ENCODE measurements at regions not wholly inside any gene's neighbourhood (a gene's known extent, or its start where the extent isn't known, plus 50 kb on each side); places are given as distances from the start of the nearest gene placed in this dataset.

DNA sequence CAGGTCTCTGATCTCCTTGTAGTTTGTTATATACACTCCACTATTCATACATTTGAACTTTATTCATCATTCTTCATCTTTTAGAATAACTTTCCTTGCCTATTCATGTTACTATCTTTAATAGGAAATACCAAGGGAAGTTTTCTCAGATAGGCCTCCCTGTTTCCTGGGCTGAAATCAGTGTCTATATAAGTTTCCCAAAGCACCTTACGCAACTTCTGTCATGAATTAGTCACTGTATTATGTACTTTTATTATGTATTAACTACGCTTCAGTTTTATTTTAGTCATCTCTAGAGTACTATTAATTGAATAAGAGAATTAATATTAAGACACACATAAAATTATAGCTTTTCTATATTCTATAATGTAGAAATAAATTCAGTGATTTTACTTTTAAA, 1481.5 kb downstream of the OTOL1 start (continued):
- TF ChIP-seq, protein P1, sequence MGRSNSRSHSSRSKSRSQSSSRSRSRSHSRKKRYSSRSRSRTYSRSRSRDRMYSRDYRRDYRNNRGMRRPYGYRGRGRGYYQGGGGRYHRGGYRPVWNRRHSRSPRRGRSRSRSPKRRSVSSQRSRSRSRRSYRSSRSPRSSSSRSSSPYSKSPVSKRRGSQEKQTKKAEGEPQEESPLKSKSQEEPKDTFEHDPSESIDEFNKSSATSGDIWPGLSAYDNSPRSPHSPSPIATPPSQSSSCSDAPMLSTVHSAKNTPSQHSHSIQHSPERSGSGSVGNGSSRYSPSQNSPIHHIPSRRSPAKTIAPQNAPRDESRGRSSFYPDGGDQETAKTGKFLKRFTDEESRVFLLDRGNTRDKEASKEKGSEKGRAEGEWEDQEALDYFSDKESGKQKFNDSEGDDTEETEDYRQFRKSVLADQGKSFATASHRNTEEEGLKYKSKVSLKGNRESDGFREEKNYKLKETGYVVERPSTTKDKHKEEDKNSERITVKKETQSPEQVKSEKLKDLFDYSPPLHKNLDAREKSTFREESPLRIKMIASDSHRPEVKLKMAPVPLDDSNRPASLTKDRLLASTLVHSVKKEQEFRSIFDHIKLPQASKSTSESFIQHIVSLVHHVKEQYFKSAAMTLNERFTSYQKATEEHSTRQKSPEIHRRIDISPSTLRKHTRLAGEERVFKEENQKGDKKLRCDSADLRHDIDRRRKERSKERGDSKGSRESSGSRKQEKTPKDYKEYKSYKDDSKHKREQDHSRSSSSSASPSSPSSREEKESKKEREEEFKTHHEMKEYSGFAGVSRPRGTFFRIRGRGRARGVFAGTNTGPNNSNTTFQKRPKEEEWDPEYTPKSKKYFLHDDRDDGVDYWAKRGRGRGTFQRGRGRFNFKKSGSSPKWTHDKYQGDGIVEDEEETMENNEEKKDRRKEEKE (IDR thresholded peaks at IDR 0.05): no peak
- TF ChIP-seq, protein P2, sequence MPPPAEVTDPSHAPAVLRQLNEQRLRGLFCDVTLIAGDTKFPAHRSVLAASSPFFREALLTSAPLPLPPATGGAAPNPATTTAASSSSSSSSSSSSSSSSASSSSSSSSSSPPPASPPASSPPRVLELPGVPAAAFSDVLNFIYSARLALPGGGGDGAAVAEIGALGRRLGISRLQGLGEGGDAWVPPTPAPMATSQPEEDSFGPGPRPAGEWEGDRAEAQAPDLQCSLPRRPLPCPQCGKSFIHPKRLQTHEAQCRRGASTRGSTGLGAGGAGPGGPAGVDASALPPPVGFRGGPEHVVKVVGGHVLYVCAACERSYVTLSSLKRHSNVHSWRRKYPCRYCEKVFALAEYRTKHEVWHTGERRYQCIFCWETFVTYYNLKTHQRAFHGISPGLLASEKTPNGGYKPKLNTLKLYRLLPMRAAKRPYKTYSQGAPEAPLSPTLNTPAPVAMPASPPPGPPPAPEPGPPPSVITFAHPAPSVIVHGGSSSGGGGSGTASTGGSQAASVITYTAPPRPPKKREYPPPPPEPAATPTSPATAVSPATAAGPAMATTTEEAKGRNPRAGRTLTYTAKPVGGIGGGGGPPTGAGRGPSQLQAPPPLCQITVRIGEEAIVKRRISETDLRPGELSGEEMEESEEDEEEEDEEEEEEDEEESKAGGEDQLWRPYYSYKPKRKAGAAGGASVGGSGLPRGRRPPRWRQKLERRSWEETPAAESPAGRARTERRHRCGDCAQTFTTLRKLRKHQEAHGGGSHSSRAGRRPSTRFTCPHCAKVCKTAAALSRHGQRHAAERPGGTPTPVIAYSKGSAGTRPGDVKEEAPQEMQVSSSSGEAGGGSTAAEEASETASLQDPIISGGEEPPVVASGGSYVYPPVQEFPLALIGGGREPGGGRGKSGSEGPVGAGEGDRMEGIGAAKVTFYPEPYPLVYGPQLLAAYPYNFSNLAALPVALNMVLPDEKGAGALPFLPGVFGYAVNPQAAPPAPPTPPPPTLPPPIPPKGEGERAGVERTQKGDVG (CRISPR knock-in tag; IDR thresholded peaks at IDR 0.05): no peak
- TF ChIP-seq SREBF2 (IDR thresholded peaks at IDR 0.05; ENCODE audit: low read length) (no peak), BRCA1 (IDR thresholded peaks at IDR 0.05; ENCODE audit: low read depth, low read length) (no peak)

DNA sequence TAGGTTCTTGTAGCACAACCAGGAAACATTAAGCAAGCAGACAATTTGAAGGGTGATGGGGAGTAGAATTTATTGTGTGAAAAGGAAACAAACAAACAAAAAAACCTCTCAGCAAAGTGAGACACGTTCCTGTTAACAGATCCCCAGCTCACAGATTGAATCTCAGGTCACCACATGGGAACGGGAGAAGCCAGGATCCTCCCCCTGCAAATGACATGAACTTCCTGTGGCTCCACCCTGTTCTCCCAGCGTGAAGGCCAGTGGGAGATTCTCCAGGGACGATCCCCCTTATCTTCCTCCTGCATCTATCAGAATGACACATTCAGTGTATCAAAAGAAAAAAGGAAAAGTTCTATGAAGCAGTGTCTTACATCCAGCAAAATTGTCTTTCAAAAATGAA, 1488.1 kb downstream of the OTOL1 start:
- intact Hi-C loops (cut with micrococcal nuclease; ENCODE audit: unreplicated experiment) (no loop called here), in situ Hi-C loops (cut with MboI) (no loop called here)
- POLR2A ChIA-PET: no interaction called here
- Histone ChIP-seq H2AFZ (ENCODE audit: control insufficient read depth, low read depth, low read length) (no peak overlapping the region), H3K9ac (ENCODE audit: control insufficient read depth, insufficient read depth, low read length) (no peak overlapping the region), H4K20me1 (ENCODE audit: control insufficient read depth, insufficient read depth) (no peaks in the 10 kb centered on the region), H3K79me2 (ENCODE audit: control insufficient read depth, insufficient read depth, low read length) (no peaks in the 10 kb centered on the region), H3K4me1 (ENCODE audit: control insufficient read depth, insufficient read depth, low read length) (no peaks in the 10 kb centered on the region), H3K4me3 (no peak overlapping the region), H3K36me3 (ENCODE audit: control insufficient read depth in 2 of 2, insufficient read depth in 2 of 2, low read length in 1 of 2) (no peaks in the 10 kb centered on the region), H3K4me2 (ENCODE audit: control insufficient read depth, insufficient read depth) (no peak overlapping the region), H3K27ac (ENCODE audit: control insufficient read depth, insufficient read depth) (no peak overlapping the region), H3K27me3 (replicated peaks in 1 of 2; ENCODE audit: control insufficient read depth in 2 of 2, insufficient read depth in 2 of 2, low read length in 1 of 2) (no peaks in the 10 kb centered on the region), H3K9me3 (replicated peaks; ENCODE audit: control insufficient read depth, insufficient read depth, low read length) (no peaks in the 10 kb centered on the region)
- no peak for FAIRE-seq
- RAD21 ChIA-PET (ENCODE audit: unreplicated experiment): no interaction called here
- CTCF ChIA-PET: no interaction called here
- ATAC-seq: no peak
- TF ChIP-seq NRF1 (conservative IDR thresholded peaks at IDR 0.05; ENCODE audit: low read depth, low read length) (no peak), SIX5 (IDR thresholded peaks at IDR 0.05; ENCODE audit: low read depth, low read length, severe bottlenecking) (no peak), CHD4 (IDR thresholded peaks at IDR 0.05) (no peak), HDAC2 (IDR thresholded peaks at IDR 0.05) (no peak), IKZF2 (IDR thresholded peaks at IDR 0.05) (no peak), HCFC1 (IDR thresholded peaks at IDR 0.05; ENCODE audit: low read length) (no peak), POU2F2 (IDR thresholded peaks at IDR 0.05; ENCODE audit: borderline replicate concordance, low read depth, low read length) (no peak), NFXL1 (IDR thresholded peaks at IDR 0.05; ENCODE audit: borderline replicate concordance) (no peak), BRCA1 (IDR thresholded peaks at IDR 0.05; ENCODE audit: low read depth, low read length) (no peak), ZNF274 (IDR thresholded peaks at IDR 0.05; ENCODE audit: insufficient read depth, insufficient read length) (no peak)
- WGBS (ENCODE audit: insufficient coverage, insufficient replicate concordance, low lambda C conversion rate, missing lambda C conversion rate): 3% methylated on average over 4 of the region's 4 CpGs
- no peak for DNase-seq (ENCODE audit: low read depth, low spot score)
- BruUV-seq (replicated peaks): no TSS peak
- SMC1A ChIA-PET (ENCODE audit: uncharacterized antibody, unreplicated experiment): no interaction called here
